Ishikawa (cell line): ENCODE measurements at regions not wholly inside any gene's neighbourhood (a gene's known extent, or its start where the extent isn't known, plus 50 kb on each side); places are given as distances from the start of the nearest gene placed in this dataset.

Source experiments
- USF1 ChIP-seq: IDR thresholded peaks from 2 replicates; pipeline ENCODE4 v1.6.1; 2012
- YY1 ChIP-seq: IDR thresholded peaks from 2 replicates; pipeline ENCODE4 v1.6.1; 2012; ENCODE audit warnings: low read depth

DNA sequence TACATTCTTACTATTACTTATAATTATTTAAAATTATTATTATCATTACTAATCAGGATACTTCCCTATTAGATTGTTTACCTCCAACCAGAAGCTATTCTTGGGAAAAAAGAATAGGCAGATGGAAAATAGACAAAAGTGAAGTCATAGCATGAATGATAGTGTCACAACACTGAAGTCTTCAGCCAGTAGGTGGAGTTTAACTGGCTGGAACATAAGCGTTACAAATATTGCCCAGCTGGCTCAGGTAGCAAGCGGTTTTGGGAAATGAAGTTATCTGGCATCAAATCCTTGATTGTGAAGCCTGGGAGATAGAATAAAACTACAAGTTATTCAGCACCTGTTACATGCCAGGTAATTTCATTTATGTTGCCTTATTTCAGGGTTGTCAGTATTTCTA is 762.9 kb downstream of the C12orf50 start:
- no peak for TF ChIP-seq USF1
- no peak for TF ChIP-seq YY1
